ENCODE measurements at regions not wholly inside any gene's neighbourhood (a gene's known extent, or its start where the extent isn't known, plus 50 kb on each side); places are given as distances from the start of the nearest gene placed in this dataset.

DNA sequence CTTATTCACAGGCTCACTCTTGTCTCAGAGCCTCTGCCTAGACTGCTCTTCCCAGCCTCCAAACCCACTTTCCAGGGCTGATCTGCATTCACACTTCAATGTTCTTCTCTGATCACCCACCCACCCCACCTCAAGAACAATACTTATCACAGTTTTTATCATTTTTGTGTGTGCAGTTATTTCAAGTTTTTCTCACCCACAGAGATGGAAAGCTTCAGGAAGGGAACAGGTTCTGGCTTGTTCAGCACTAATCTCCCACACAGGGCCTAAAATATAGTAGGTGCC is 160.9 kb downstream of the MRPL14 start:
- Histone ChIP-seq H3K27ac (ENCODE audit: low read length) (no peak overlapping the region), H3K4me3 (ENCODE audit: low read depth in 1 of 2, low read length in 2 of 2) (no peak overlapping the region), H3K9me3 (ENCODE audit: control insufficient read depth in 1 of 2, low read length in 2 of 2) (no peaks in the 10 kb centered on the region), H3K4me1 (ENCODE audit: control insufficient read depth in 1 of 2, insufficient read depth in 2 of 2, low read length in 2 of 2) (peaks cover 0 to 3% of the 10 kb centered on the region in 2 donors), H3K27me3 (ENCODE audit: low read depth, low read length) (no peaks in the 10 kb centered on the region), H3K36me3 (ENCODE audit: control insufficient read depth in 1 of 2, insufficient read depth in 2 of 2, low read length in 2 of 2) (no peaks in the 10 kb centered on the region)

DNA sequence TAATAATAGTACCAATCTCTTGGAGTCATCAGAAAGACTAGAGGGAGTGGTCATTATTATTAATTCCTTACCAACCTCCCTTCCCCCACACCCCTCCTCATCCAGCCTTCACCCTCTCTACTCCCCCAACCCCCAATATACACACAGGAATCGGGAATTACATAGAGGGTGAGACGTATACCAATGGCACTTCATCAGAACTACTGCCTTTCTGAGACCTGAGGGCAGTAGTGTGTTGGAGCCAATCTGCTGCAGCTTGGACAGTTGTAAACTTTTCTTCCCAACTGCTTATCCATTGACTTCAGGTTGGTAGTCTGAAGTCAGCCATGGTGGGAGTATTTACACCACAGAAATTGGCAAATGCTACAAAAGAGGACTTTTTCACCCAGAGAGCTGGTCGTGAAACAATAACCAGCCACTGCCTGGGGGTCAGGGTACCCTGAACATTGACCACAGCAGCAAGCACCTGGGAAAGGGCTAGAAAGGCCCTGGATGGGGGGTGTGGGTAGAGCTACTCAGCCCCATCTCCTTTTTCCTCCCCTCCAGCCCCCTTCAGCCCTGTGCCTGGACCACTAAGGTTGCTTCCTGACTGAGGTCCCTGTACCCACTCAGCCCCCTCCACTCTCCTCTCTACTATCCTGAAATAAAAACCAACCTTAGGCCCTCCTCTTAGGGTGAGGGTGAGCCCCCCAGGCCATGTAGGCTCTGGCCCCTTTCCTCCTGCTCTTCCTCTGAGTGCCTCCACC is 161.5 kb downstream of the MRPL14 start:
- no peaks in the 10 kb centered on the region for H3K36me3 ChIP-seq (ENCODE audit: control insufficient read depth in 1 of 2, insufficient read depth in 2 of 2, low read length in 2 of 2)
- no peaks in the 10 kb centered on the region for H3K4me1 ChIP-seq (ENCODE audit: control insufficient read depth in 1 of 2, insufficient read depth in 2 of 2, low read length in 2 of 2)
- H3K27me3 ChIP-seq (ENCODE audit: low read depth, low read length), result no peaks in the 10 kb centered on the region
- no peak overlapping the region for H3K4me3 ChIP-seq (ENCODE audit: low read depth in 1 of 2, low read length in 2 of 2)
- H3K27ac ChIP-seq (ENCODE audit: low read length), result no peak overlapping the region
- H3K9me3 ChIP-seq (ENCODE audit: control insufficient read depth in 1 of 2, low read length in 2 of 2), result no peaks in the 10 kb centered on the region

DNA sequence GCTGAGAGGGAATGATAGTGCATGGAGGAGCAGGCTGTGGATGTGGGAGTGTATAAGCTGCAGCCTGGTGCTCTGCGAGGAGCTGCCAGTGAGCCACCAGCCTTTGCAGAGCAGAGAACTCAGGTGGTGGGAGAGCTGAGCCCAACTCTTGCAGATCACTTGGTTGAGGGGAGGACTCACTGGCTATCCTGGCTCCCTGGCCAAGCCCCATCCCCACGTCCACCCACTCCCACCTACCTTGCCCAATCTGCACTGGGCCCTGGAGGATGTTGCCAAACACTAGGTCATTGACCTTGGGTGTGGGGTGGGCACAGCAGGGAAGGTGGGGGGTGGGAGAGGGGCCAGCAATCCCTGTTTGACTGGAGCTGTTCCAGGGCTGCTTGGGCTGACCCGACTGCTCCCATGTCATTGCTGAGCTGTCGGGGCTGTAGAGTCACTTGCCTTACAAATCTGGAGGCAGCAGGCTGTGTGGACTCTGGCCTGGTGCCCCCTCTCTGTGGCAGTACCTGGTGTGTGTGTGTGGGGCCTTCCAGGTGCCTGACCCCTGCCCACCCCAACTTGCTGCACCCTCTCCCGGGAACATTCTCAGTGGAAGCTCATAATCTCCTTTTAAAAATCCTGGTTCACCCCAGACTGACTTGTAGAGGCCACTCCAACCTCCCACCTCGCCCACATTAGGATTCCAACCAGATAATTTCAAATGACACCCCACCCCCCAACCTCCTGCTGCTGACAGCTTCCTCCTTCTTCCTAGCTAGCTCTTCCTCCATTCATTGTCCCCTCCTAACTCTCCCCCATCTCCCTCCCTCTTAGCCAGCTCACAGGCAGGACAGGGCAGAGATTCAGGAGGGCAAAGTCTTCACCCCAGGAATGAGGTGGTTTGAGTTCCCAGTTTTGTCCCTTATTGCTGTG is 162.3 kb downstream of the MRPL14 start:
- Histone ChIP-seq H3K4me3 (ENCODE audit: low read depth in 1 of 2, low read length in 2 of 2) (no peak overlapping the region), H3K27ac (ENCODE audit: low read length) (no peak overlapping the region), H3K9me3 (ENCODE audit: control insufficient read depth in 1 of 2, low read length in 2 of 2) (no peaks in the 10 kb centered on the region), H3K36me3 (ENCODE audit: control insufficient read depth in 1 of 2, insufficient read depth in 2 of 2, low read length in 2 of 2) (no peaks in the 10 kb centered on the region), H3K4me1 (ENCODE audit: control insufficient read depth in 1 of 2, insufficient read depth in 2 of 2, low read length in 2 of 2) (no peaks in the 10 kb centered on the region), H3K27me3 (ENCODE audit: low read depth, low read length) (no peaks in the 10 kb centered on the region)

DNA sequence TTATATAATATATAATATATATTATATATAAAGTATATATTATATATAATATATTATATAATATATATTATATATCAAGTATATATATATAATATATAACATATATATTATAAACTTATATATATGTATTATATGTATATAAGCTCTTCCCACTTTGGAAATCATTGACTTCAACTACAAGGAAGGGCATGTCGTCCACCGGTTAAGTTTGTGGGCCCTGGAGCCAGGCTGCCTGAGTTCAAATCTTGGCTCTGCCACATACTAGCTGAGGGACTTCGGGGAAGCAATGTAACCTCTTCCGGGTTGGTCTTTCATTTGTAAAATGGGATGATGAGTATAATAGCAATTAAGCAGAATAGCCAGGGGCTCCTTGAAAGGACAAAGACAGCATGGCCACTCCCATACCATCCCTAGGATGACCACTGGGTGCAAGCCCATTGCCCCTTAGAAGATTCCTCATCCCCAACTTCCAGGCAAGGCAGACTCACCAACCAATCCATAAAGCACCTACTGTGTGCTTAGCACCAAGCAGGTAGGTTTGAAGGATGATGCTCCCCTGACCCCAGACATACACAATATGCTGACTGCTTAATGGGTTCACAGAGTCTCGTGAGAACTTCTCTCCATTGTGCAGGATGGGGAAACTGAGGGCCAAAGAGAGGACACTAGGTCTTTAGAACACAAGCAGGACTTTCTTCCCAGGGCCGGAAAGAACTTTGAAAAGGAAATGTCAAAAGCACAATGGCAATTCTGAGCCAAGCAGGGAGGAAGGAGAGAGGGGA is 163.2 kb downstream of the MRPL14 start:
- H3K9me3 ChIP-seq (ENCODE audit: control insufficient read depth in 1 of 2, low read length in 2 of 2), result no peaks in the 10 kb centered on the region
- H3K27me3 ChIP-seq (ENCODE audit: low read depth, low read length), result no peaks in the 10 kb centered on the region
- H3K4me1 ChIP-seq (ENCODE audit: control insufficient read depth in 1 of 2, insufficient read depth in 2 of 2, low read length in 2 of 2), result no peaks in the 10 kb centered on the region
- H3K27ac ChIP-seq (ENCODE audit: low read length), result no peak overlapping the region
- no peak overlapping the region for H3K4me3 ChIP-seq (ENCODE audit: low read depth in 1 of 2, low read length in 2 of 2)
- no peaks in the 10 kb centered on the region for H3K36me3 ChIP-seq (ENCODE audit: control insufficient read depth in 1 of 2, insufficient read depth in 2 of 2, low read length in 2 of 2)

DNA sequence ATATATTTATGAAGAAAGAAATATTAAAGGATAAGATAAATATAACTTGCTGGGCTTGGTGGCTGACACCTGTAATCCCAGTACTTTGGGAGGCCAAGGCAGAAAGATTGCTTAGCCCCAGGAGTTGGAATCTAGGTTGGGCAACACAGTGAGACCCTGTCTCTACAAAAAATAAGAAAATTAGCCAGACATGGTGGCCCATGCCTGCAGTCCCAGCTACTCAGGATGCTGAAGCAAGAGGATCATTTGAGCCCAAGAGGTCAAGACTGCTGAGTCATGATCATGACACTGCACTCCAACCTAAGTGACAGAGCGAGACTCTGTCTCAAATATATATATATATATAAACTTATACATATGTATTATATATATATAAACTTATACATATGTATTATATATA is 164.0 kb downstream of the MRPL14 start:
- H3K36me3 ChIP-seq (ENCODE audit: control insufficient read depth in 1 of 2, insufficient read depth in 2 of 2, low read length in 2 of 2), result no peaks in the 10 kb centered on the region
- H3K27me3 ChIP-seq (ENCODE audit: low read depth, low read length), result no peaks in the 10 kb centered on the region
- no peak overlapping the region for H3K27ac ChIP-seq (ENCODE audit: low read length)
- H3K4me1 ChIP-seq (ENCODE audit: control insufficient read depth in 1 of 2, insufficient read depth in 2 of 2, low read length in 2 of 2), result no peaks in the 10 kb centered on the region
- H3K9me3 ChIP-seq (ENCODE audit: control insufficient read depth in 1 of 2, low read length in 2 of 2), result no peaks in the 10 kb centered on the region
- no peak overlapping the region for H3K4me3 ChIP-seq (ENCODE audit: low read depth in 1 of 2, low read length in 2 of 2)

DNA sequence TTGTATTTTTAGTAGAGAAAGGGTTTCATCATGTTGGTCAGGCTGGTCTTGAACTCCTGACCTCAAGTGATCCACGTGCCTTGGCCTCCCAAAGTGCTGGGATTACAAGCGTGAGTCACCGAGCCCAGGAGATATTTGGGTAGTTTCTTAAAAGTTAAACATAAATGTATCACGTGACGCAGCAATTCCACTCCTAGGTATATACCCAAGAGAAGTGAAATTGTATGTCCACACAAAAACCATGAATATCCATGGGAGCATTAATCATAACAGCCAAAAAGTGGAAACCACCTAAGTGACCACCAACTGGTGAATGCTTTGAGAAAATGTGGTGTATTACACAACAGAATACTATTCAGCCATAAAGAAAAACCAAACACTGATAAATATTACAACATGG is 164.8 kb downstream of the MRPL14 start:
- Histone ChIP-seq H3K4me1 (ENCODE audit: control insufficient read depth in 1 of 2, insufficient read depth in 2 of 2, low read length in 2 of 2) (no peaks in the 10 kb centered on the region), H3K27me3 (ENCODE audit: low read depth, low read length) (no peaks in the 10 kb centered on the region), H3K9me3 (ENCODE audit: control insufficient read depth in 1 of 2, low read length in 2 of 2) (no peaks in the 10 kb centered on the region), H3K36me3 (ENCODE audit: control insufficient read depth in 1 of 2, insufficient read depth in 2 of 2, low read length in 2 of 2) (no peaks in the 10 kb centered on the region), H3K27ac (ENCODE audit: low read length) (no peak overlapping the region), H3K4me3 (ENCODE audit: low read depth in 1 of 2, low read length in 2 of 2) (no peak overlapping the region)

DNA sequence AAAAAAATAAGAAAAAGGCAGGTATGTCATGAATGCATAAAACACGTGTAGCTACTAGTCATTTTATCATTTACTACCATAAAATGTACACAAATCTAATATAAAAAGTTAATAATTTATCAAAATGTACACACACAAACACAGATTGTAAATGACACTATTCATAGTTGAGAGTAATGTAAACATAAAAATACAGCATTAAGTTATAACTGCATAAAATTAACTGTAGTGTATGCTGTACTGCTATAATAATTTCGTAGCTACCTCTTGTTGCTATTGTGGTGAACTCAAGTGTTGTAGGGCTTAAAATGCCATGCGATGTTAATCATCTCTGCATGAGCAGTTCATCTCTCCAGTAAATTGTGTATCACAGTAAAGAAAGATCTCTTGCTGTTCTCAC is 170.0 kb downstream of the MRPL14 start:
- Histone ChIP-seq H3K9me3 (ENCODE audit: control insufficient read depth in 1 of 2, low read length in 2 of 2) (no peaks in the 10 kb centered on the region), H3K36me3 (ENCODE audit: control insufficient read depth in 1 of 2, insufficient read depth in 2 of 2, low read length in 2 of 2) (no peaks in the 10 kb centered on the region), H3K27me3 (ENCODE audit: low read depth, low read length) (no peaks in the 10 kb centered on the region), H3K4me3 (ENCODE audit: low read depth in 1 of 2, low read length in 2 of 2) (no peak overlapping the region), H3K4me1 (ENCODE audit: control insufficient read depth in 1 of 2, insufficient read depth in 2 of 2, low read length in 2 of 2) (no peaks in the 10 kb centered on the region), H3K27ac (ENCODE audit: low read length) (no peak overlapping the region)

DNA sequence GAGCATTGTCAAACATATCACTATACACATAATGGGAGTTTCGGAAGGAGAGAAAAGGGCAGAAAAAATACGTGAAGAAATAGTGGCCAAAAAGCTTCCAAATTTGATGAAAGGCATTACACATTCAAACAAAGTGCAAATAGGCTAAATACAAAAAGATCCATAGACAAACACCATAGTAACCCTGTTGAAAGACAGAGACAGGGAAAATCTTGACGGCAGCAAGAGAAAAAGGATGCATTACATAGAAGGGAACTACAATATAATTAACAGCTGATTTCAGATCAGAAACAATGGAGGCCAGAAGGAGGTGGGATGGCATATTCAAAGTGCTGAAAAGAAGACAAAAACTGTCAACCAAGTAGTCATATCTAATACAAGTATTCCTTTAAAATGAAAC is 170.8 kb downstream of the MRPL14 start:
- H3K9me3 ChIP-seq (ENCODE audit: control insufficient read depth in 1 of 2, low read length in 2 of 2), result no peaks in the 10 kb centered on the region
- no peak overlapping the region for H3K27ac ChIP-seq (ENCODE audit: low read length)
- H3K4me3 ChIP-seq (ENCODE audit: low read depth in 1 of 2, low read length in 2 of 2), result no peak overlapping the region
- H3K36me3 ChIP-seq (ENCODE audit: control insufficient read depth in 1 of 2, insufficient read depth in 2 of 2, low read length in 2 of 2), result no peaks in the 10 kb centered on the region
- no peaks in the 10 kb centered on the region for H3K27me3 ChIP-seq (ENCODE audit: low read depth, low read length)
- no peaks in the 10 kb centered on the region for H3K4me1 ChIP-seq (ENCODE audit: control insufficient read depth in 1 of 2, insufficient read depth in 2 of 2, low read length in 2 of 2)

DNA sequence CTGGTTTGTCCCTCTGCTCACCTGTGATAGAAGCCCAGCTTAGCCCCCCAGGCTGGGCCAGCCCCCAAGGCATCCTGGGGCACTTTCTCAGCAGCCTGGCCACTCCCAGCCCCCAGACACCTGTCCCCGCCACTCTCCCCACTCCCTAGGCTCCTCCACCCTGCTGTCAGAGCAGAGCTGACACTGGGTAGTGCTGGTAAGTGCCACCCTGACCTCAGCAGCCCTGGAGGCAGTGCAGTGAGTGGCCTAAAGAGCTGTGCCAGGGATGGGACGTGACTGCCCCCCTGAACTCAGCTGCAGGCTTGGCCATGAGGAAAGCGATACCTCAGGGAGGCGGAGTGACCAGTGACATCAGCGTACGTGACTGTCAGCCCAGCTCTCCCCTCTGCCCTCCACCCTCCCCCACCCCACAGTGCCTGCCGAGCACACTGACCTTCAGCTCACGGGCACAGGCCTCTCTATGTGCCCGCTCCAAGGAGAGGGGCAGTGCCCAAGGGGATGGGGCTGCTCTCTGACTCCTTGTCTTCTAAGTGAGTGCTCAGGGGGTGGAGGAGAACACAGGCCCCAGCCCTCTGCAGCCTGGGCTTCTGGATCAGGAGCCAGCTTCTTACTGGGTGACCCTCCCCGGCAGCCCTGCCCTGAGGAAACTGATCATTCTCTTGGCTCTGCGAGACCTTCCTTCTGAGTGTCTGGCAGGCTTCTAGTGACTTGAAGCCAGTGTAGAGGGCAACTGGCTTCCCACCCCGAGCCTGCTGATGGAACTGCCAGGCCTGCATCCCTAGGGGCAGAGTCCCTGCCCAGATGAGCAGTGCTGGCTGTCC is 172.7 kb downstream of the MRPL14 start:
- Histone ChIP-seq H3K27ac (ENCODE audit: low read length) (no peak overlapping the region), H3K4me3 (ENCODE audit: low read depth in 1 of 2, low read length in 2 of 2) (no peak overlapping the region)

DNA sequence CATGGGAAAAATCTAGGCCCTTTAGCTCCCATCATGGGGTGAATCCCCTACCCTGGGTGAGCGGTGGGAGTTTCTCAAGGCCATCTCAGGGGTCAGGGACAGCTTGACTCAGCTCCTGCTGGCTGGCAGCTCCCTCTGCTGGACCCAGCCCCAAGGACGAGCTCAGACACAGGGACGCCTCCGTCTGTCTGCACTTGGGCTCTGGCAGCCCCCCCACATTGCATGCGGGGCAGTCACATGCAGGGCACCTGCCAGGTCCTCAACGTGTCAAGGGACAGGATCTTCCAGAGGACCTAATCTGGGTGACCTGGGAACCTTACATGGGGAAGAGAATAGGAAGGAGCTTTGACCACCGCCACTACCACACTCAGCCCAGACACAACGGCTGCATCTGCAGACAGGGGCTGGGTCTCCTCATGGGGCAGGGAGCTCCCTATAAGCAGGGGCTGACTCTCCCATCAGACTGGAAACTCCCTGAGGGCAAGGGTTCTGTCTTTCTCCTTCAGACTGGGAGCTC is 173.4 kb downstream of the MRPL14 start:
- no peaks in the 10 kb centered on the region for H3K36me3 ChIP-seq (ENCODE audit: control insufficient read depth in 1 of 2, insufficient read depth in 2 of 2, low read length in 2 of 2)
- no peaks in the 10 kb centered on the region for H3K4me1 ChIP-seq (ENCODE audit: control insufficient read depth in 1 of 2, insufficient read depth in 2 of 2, low read length in 2 of 2)
- no peak overlapping the region for H3K4me3 ChIP-seq (ENCODE audit: low read depth in 1 of 2, low read length in 2 of 2)
- no peak overlapping the region for H3K27ac ChIP-seq (ENCODE audit: low read length)
- H3K27me3 ChIP-seq (ENCODE audit: low read depth, low read length), result no peaks in the 10 kb centered on the region
- no peaks in the 10 kb centered on the region for H3K9me3 ChIP-seq (ENCODE audit: control insufficient read depth in 1 of 2, low read length in 2 of 2)

More for the DNA sequence above, 172.7 kb downstream of the MRPL14 start:
- H3K27me3 ChIP-seq (ENCODE audit: low read depth, low read length), result no peaks in the 10 kb centered on the region
- no peaks in the 10 kb centered on the region for H3K4me1 ChIP-seq (ENCODE audit: control insufficient read depth in 1 of 2, insufficient read depth in 2 of 2, low read length in 2 of 2)
- no peaks in the 10 kb centered on the region for H3K9me3 ChIP-seq (ENCODE audit: control insufficient read depth in 1 of 2, low read length in 2 of 2)
- no peaks in the 10 kb centered on the region for H3K36me3 ChIP-seq (ENCODE audit: control insufficient read depth in 1 of 2, insufficient read depth in 2 of 2, low read length in 2 of 2)

All from muscle layer of duodenum (tissue), 2 donors.